Fibroblast of lung (primary cell): ENCODE measurements at regions not wholly inside any gene's neighbourhood (a gene's known extent, or its start where the extent isn't known, plus 50 kb on each side); places are given as distances from the start of the nearest gene placed in this dataset.

Source experiments
- DNase-seq, 2 donors: peaks; one replicate each; pipeline versions ENCODE4 v3.0.0 to v3.0.0-alpha.2; 2010; ENCODE audit warnings: low read depth in 2 of 2
- H2AFZ ChIP-seq: 2 replicates; pipeline ENCODE4 v1.5.1; 2012; ENCODE audit warnings: low read length, control low read depth, inconsistent platforms
- H3K27ac ChIP-seq: 2 replicates; pipeline ENCODE4 v1.5.1; 2011; ENCODE audit warnings: low read length, control low read depth; ENCODE audit not compliant: insufficient read depth
- H3K27me3 ChIP-seq: 2 replicates; pipeline ENCODE4 v1.5.1; 2011; ENCODE audit warnings: mild to moderate bottlenecking, low read length; ENCODE audit not compliant: control insufficient read depth, insufficient read depth
- H3K36me3 ChIP-seq: 2 replicates; pipeline ENCODE4 v1.5.1; 2011; ENCODE audit warnings: low read length; ENCODE audit not compliant: control insufficient read depth, insufficient read depth
- H3K4me1 ChIP-seq: 2 replicates; pipeline ENCODE4 v1.5.1; 2011; ENCODE audit warnings: low read length; ENCODE audit not compliant: control insufficient read depth, insufficient read depth; ENCODE audit errors: extremely low read depth
- H3K4me2 ChIP-seq: 2 replicates; pipeline ENCODE4 v1.5.1; 2011; ENCODE audit warnings: low read length, control low read depth; ENCODE audit not compliant: insufficient read depth; ENCODE audit errors: extremely low read depth
- H3K4me3 ChIP-seq, 4 experiments: fragments of 200-600 bp in 1 of 4; sonication (generic) in 1 of 4; replicated peaks in 1 of 4; 2 replicates each; pipeline ENCODE4 v1.5.1; 2011 to 2016; ENCODE audit warnings: low read length in 4 of 4, low read depth in 3 of 4, mild to moderate bottlenecking in 3 of 4, control low read depth in 2 of 4, inconsistent platforms in 1 of 4, mixed read lengths in 1 of 4; ENCODE audit not compliant: insufficient read depth in 1 of 4; ENCODE audit errors: control extremely low read depth in 1 of 4
- H3K79me2 ChIP-seq: 2 replicates; pipeline ENCODE4 v1.5.1; 2012; ENCODE audit warnings: mild to moderate bottlenecking, low read length, inconsistent platforms; ENCODE audit not compliant: control insufficient read depth, insufficient read depth
- H3K9ac ChIP-seq: 2 replicates; pipeline ENCODE4 v1.5.1; 2011; ENCODE audit warnings: mild to moderate bottlenecking, low read length, control low read depth; ENCODE audit not compliant: insufficient read depth
- H3K9me3 ChIP-seq: 2 replicates; pipeline ENCODE4 v1.5.1; 2012; ENCODE audit warnings: low read depth, low read length; ENCODE audit not compliant: control insufficient read depth, insufficient read depth
- H4K20me1 ChIP-seq: 2 replicates; pipeline ENCODE4 v1.5.1; 2011; ENCODE audit warnings: low read length; ENCODE audit not compliant: control insufficient read depth, insufficient read depth; ENCODE audit errors: extremely low read depth
- CTCF ChIP-seq, 2 donors: IDR thresholded peaks in 1 of 2; conservative IDR thresholded peaks in 1 of 2; 1 replicate in 1 of 2; 2 replicates in 1 of 2; pipeline ENCODE4 v1.5.1; 2011 to 2012; ENCODE audit warnings: low read length in 2 of 2, control low read depth in 1 of 2, inconsistent platforms in 1 of 2, low read depth in 1 of 2, mild to moderate bottlenecking in 1 of 2
- EZH2 ChIP-seq: IDR thresholded peaks from 2 replicates; pipeline ENCODE4 v1.5.1; 2012; ENCODE audit warnings: low read length, control low read depth, mild to moderate bottlenecking; ENCODE audit errors: missing control alignments

- Histone ChIP-seq H2AFZ (no peak overlapping the region), H3K36me3 (no peaks in the 10 kb centered on the region), H3K27ac (no peak overlapping the region), H3K9ac (no peak overlapping the region), H3K4me2 (no peak overlapping the region), H3K79me2 (no peaks in the 10 kb centered on the region), H3K9me3 (no peaks in the 10 kb centered on the region), H3K27me3 (no peaks in the 10 kb centered on the region), H4K20me1 (no peaks in the 10 kb centered on the region), H3K4me1 (no peaks in the 10 kb centered on the region), H3K4me3 (no peak overlapping the region)
- DNase-seq = no peak
- TF ChIP-seq CTCF (conservative IDR thresholded peaks at IDR 0.05 in 1 of 2, IDR thresholded peaks at IDR 0.05 in 1 of 2; ENCODE audit: low read depth in 1 of 2, low read length in 2 of 2) = no peak
- TF ChIP-seq EZH2 = no peak
Observed at GRCh38 chr6:98027898-98028297, 744.9 kb upstream of the MMS22L start.

DNA sequence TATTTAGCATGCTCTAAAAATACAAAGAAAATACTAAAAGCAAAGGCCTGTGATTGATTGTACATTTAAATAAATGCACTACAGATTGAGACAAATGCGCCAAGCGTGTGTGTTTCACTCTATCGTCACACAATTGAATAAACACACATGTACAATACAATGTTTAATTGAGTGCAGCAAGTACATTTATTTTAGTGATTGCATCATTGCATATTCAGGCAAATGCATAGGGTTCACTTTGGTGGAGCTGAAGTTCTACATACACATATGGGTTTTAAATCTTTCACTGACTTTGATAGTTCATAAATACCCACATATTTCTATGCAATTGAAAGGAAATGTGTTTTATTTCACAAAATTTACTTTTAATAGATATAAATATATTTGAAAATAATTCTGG is 750.6 kb upstream of the MMS22L start:
- Histone ChIP-seq H3K9me3 (no peaks in the 10 kb centered on the region), H3K4me2 (no peak overlapping the region), H2AFZ (no peak overlapping the region), H3K4me3 (no peak overlapping the region), H3K27ac (no peak overlapping the region), H4K20me1 (no peaks in the 10 kb centered on the region), H3K9ac (no peak overlapping the region), H3K4me1 (no peaks in the 10 kb centered on the region), H3K36me3 (no peaks in the 10 kb centered on the region), H3K79me2 (no peaks in the 10 kb centered on the region), H3K27me3 (no peaks in the 10 kb centered on the region)
- TF ChIP-seq EZH2 = no peak
- no peak for TF ChIP-seq CTCF (conservative IDR thresholded peaks at IDR 0.05 in 1 of 2, IDR thresholded peaks at IDR 0.05 in 1 of 2; ENCODE audit: low read depth in 1 of 2, low read length in 2 of 2)
- DNase-seq = no peak

GRCh38 chr6:98036344-98036923 is 753.4 kb upstream of the MMS22L start:
- TF ChIP-seq EZH2 = no peak
- no peak for TF ChIP-seq CTCF (conservative IDR thresholded peaks at IDR 0.05 in 1 of 2, IDR thresholded peaks at IDR 0.05 in 1 of 2; ENCODE audit: low read depth in 1 of 2, low read length in 2 of 2)
- Histone ChIP-seq H3K36me3 (no peaks in the 10 kb centered on the region), H3K4me2 (no peak overlapping the region), H3K79me2 (no peaks in the 10 kb centered on the region), H3K9ac (no peak overlapping the region), H3K27ac (no peak overlapping the region), H4K20me1 (no peaks in the 10 kb centered on the region), H2AFZ (no peak overlapping the region), H3K9me3 (no peaks in the 10 kb centered on the region), H3K27me3 (no peaks in the 10 kb centered on the region), H3K4me1 (no peaks in the 10 kb centered on the region), H3K4me3 (no peak overlapping the region)
- no peak for DNase-seq
